Activated CD8-positive, alpha-beta memory T cell treated with anti-CD3 and anti-CD28 coated beads for 48 hours (primary cell): ENCODE measurements at regions not wholly inside any gene's neighbourhood (a gene's known extent, or its start where the extent isn't known, plus 50 kb on each side); places are given as distances from the start of the nearest gene placed in this dataset.

Experiments used
- DNase-seq, 3 experiments: peaks; one replicate each; pipeline ENCODE4 v3.0.0-alpha.2; 2020; ENCODE audit warnings: low read depth in 2 of 3, low spot score in 2 of 3

DNA sequence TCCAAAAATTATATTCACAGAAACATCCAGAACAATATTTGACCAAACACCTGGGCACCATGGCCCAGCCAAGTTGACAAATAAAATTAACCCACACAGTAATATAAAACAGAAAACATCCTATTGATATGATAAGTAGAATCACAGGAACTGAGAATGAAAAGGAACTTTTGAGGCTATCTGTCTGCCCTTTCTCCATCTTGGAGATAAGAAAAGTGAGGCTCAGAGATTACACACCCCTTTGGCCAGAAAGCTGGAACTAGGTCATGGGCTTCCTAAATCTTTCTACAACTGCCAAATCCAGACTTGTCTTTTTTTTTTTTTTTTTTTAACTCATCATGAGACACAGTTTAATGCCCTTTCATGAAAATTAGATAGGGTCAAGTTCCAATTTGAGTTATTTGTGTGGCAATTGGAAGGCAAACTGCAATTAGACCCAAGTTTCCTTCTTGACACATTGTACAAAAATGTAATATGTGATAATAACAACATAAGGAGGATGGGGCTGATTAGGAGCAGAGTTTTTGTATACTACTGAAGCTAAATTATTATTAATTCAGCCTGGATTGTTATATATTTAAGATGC is 137.2 kb downstream of the RPL22L1 start:
- no peak for DNase-seq

DNA sequence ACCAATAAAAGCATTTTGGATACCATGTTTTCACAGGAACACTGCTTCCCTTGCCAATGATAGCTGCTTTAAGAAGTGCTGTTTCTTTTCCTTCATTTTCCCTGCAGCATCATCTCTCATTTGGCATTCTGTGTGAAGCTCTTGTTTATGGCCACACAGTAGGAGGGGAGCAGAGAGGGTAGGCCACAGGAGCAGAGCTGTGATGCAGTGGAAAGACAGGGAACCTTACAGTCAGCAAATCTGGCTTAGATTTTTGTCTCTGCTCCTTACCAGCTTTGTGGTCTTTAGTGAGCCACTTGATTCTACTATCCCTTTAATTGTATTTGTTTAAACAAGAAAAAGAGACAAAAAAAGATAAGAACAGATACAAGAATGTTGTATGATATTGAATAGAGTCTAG is 138.7 kb downstream of the RPL22L1 start:
- DNase-seq: no peak

DNA sequence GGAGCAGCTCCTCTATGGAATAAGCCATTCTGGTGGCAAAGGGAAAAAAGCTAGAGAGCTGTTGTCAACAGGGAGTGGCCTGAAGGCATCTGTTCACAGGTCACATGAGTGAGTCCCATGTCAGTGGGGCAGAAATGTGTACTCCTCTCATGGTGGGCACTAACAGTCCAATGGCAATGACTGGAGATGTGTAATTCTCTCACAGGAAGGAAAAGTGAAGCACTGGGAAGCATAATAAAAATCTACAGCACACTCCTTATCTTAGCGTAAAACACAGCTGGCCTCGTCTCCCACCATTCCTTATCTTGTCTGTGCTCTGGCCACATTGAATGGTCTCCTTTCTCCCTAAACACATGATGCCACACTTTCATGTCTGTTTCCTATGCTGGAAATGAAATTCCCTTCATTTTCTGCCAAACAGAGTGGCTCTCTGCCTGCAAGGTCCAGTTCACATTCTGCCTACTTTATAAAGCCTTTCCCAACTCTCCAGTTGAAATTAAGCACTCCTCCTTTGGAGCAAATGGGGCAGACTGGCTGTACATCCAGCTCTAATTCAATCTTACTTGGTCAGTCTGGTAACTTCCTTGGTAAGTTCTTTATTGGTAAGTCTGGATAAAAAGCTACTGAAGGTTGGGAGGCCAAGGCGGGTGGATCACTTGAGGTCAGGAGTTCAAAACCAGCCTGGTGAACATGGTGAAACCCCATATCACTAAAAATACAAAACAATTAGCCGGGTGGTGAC is 139.8 kb downstream of the RPL22L1 start:
- no peak for DNase-seq

DNA sequence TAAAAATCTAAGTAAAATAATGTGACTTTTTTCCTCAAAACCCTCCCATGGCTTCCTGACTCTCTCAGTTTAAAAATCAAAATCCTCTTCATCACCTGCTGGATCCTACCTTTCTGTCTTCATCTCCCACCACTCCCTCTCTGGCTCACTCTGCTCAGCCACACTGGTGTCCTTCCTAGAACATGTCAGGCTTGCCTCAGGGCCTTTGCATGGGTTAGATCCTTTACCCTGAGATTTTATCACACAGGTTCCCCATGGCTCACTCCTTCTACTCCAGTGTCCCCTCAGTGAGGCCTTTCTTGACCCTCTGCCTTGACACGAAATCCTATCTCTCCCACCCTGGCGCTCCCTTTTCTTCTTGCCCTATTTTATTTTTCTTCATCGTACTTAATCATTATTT is 141.8 kb downstream of the RPL22L1 start:
- DNase-seq: no peak

DNA sequence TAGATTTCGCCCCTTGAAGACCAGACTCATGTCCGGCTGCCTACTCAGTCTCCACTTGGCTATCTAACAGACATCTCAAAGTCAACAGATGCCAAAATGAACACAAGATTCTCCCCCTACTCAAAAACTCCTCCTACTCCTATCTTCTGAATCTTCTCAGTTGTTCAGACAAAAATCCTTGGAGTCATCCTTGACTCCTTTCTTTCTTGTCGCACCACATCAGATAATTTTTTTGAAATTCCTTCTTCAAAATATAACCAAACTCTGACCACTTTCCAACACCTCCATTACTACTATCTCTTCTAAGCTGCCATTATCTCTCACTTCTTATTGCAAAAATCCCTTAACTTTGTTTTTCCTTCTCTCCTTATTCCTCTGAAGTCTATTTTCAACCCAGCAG is 141.9 kb upstream of the SLC7A14 start:
- DNase-seq: no peak

DNA sequence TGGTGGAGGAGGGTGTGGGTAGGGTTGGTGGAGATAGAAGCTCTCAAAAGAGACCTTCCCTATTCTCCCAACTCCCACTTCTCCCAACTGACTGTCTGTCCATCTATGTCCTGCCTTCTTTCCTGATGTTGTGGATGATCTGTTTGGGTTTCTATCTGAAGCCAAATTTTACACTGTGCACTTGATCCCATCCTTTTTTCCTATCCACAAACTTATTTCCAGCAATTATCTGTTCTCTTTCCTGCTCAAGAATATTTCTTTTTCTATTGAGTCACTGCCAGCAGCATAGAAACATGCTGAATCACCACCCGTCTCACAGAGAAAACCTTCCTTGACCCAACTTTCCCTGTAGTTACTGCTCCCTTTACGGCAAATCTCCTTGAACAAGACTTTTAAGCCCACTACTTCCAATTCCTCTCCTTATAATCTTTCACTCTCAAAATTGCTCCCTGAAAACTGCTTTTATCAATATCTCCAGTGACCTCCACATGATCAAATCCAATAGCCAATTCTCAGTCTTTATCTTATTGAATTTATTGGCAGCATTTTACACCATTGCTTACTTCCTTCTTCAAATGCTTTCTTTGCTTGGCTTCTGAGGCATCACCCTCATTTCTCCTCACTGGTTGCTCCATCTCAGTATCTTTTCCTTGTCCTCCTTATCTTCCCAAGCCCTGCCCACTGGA is 141.2 kb upstream of the SLC7A14 start:
- DNase-seq: no peak

DNA sequence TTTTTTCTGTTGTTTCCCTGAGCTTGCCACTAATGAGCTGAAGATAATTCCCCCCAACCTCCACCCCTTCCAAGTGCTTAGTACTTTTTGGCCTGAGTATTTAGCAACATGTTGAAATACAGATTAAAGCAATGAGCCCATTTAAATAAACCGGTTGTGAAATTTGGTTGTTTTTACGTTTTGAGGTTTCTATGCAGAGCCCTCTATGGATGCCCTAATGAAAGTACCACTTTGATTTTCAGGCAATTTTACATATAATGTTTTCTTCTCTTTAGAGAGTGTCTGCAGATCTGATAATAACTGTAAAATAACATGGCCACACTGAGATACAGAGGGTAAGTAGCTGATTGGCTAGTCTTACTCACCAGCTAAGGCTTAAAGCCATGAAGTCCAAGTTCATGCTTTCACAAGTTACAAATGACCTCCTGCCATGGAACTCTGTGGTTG is 139.4 kb upstream of the SLC7A14 start:
- DNase-seq: no peak

DNA sequence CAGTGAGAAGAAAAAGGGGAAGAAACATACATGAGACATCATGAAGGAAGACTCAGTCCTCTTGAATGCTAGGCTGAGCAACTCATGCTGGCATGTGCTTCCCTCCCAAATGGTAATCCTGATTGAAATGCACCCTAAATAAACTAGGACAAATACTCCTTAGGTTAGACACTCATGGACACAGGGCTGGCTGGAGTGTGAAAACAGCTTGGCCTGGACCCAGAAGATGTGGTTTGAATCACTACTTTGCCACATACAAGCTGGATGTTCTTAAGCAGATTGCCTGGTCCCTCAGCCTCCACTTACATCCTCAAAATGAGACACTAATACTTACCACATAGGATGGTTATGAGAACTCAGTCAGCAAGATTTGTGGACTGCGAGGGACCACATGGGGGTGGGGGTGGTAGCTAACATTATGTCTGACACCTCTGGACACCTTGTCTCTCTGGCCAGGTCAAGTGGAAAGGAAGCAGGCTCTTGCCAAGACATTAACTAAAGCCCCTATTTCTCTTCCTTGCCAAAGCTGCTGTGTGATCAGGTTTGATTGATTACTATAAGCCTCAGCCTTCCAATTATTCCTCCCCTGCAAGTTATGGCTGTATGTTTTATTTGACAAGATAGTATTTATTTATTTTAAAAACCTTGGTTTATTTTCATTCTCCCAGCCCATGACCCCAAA is 138.9 kb upstream of the SLC7A14 start:
- DNase-seq: no peak

DNA sequence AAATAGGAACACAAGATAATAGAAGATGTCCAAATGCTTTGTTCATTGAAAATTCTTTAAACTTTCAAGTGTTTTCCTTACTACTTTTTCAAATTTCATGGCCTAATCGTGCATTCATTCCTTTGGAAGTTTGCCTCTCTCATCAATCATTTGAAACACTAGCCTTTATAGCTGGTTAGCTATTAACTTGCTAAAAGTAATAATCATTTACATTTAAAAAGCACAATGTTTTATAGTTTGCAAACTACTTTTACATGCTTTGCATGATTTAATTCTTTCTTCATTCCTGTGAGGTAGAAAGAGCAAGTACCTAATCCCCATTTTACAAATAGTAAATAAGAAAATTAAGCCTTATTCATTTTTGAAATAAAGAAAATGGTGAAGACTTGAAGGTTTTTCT is 137.4 kb upstream of the SLC7A14 start:
- DNase-seq: no peak

DNA sequence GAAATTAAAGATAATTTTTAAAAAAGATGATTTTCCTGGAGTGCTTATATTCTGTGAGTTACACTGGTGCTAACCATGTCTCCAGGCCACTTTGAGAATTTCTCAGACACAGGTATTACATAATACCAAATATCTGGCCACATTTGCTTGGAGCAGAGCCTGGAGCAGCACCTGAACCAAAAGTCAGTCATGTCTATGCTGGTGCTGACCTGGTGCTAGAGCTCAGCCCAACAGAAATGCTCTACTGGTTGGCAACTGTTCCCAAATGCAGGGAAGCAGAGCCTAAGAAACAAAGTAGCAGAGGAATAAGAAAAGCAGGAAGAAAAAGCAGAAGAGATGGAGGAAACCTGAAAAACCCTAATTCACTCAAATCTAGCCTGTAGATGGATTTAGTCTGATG is 135.7 kb upstream of the SLC7A14 start:
- DNase-seq: no peak

DNA sequence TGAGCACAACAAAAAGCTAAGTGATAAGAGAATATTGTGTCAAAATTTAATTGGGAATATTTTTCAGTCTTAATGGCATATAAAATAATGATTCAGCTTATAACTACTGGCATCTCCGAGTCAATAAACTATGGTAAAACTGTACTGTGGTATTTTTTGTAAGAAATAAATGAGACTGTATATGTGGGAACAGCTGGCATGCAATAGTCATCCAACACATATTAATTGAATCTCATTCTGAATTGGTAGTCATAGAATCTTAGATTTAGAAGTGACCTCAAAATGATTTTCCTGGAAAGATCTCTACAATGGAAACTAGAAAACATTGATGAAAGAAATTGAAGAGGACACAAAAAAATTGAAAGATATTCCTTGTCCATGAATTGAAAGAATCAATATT is 133.4 kb upstream of the SLC7A14 start:
- DNase-seq: no peak

DNA sequence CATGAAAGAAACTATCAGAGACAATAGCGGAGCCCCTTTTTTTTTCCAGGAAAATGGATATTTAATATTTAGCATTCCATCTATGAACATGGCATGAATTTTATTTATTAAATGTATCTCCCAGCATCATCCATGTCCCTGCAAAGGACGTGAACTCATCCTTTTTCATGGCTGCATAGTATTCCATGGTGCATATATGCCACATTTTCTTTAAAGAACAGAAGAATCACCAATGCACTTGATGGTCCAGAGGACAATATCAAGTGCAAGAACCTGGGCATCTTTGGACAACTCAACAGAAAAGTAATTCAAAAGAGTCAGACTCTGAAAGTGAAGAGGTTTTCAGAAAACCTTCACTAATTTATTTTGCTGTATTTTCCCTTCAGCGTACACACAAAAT is 133.0 kb upstream of the SLC7A14 start:
- DNase-seq: no peak

DNA sequence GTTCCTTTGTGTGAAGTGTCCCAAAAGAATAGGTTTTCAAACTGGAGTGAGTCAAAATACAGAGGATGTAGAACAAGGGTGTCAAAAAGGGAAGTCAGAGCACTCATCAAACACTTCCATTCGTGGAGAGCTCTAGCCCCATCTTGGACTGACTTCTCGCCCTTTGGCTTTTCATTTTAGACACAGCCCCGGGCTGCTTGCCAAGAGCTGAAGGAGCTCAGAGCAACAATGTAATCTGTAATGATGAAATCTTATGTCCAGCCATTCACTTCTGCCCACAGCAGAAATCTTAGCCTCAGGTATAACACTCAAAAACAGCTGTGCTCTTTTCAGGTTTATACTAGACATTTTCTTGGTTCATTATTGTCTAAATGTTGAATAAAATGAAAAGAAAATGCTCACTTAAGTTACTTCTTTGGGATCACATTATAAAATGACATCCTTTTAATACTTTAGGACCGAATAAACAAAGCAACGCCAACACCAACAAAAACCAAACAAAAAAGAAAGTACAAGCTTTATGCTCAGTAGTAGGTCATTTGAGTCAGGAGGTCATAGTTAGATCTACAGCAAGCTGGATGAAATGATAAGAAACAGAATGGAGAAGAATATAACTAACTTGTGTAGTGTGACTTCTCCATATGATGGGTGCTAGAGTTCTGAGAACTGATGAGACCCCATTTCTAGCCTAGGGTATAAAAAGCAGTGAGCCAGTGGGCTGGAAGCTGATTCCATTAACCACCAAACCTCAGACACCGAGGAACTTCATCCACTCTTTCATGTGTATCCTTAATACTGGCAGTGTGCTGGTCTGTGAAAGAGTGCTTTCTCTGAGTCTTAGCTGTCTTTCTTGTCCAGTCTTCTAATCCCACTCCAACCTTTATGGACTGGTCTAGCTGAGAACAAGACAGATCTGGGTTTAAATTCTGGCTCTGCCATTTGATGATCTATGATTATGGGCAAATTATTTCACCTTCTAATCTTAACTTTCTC is 131.8 kb upstream of the SLC7A14 start:
- DNase-seq: no peak

DNA sequence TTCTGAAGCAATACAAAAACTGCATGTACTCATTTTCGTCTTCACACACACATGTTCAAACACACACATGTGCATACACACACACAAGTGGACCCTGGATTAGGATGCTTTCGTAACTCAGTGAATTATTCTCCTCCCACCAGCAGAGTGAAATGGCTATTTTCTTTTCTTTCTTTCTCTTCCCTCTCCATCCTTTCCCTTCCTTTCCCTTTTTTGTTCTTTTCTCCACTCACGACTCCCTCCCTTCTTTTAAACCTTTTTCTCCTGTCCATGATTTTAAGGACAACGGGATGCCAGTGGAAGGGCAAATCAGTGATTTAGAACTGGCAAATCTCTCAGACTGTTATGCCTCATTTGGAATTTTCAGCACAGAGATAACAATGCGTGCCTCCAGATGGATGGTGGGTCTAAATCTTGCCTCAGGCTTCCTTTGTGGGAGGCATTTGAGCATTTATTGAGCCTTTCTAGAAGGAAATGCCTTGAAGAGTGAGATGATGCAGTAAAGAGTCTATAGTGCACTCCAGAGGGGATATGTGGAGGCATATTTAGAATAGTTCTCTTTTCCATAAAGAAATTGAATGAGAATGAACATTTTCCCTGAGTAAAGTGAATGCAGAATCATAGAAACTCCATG is 130.4 kb upstream of the SLC7A14 start:
- DNase-seq: no peak

DNA sequence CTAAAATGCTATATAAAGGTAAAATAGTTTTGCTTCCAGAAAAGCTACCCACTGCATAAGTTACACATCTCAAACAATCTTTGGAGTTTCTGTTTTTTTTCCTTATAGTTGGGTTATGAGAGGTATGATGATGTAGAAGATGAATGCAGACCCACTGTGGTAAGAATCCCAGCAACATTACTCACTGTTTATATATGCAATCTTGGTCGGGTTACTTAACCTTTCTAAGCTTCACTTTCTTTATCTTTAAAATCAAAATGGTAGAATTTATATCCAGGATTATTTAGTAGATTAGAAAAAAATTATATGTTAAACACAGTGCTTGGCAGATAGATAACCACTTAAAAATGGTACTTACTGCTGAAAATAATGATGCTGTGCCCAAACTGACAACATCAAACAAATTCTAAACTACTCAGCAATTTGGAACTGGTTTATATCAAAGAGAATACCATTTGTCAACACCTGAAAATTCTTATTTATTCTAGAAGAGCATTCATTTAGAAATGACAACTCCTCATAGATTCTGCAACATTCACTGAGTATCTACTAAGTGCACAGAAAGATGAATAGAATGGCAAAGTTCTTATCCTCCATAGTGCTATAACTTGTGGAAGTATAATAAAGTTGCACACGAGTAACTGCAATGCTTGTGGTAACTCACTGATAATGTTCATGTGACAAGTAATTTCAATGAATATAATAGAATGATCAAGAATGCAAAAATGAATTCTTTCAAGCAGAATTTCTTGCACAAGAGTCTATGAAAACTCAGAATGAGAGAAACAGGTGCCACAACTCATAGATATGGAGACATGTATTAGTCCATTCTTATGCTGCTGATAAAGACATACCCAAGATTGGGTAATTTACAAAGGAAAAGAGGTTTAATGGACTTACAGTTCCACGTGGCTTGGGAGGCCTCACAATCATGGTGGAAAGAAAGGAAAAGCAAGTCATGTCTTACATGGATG is 129.0 kb upstream of the SLC7A14 start:
- DNase-seq: no peak

DNA sequence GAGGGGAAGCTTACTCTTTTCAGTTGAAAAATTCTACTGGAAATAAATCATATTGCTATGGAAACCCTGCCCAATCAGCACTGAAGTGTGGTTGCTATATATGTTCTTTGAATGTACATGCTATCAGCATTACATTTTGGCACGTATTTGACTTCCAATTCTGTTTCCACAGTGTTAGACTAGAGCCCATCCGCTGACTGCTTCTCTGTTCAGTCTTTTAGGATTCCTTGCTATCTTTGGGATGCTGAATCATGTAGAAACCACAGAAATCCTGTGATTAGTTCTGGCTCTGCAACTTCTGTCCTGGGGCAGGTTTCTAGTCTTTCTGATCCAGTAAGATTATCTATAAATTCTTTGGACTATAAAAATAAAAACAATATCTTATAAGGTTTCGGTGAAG is 128.2 kb upstream of the SLC7A14 start:
- no peak for DNase-seq

DNA sequence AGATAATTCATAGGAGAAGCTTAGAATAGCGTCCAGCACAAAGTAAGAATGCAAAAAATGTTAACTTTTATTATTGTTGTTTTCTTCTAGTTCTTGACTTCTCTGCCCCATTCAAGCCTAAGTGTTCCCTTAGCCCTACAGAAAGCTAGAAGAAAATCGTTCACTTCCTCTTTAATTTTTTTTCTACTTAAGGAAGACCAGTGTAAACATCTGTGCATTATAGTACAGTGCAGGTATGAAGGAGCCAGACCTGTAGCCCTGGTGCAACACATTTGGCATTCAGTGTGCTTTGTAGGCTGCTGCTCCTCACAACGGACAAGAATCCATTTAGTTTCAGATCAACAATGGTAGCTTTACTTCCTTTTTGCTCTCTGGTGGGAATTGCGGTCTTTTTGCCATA is 127.8 kb upstream of the SLC7A14 start:
- DNase-seq: no peak

DNA sequence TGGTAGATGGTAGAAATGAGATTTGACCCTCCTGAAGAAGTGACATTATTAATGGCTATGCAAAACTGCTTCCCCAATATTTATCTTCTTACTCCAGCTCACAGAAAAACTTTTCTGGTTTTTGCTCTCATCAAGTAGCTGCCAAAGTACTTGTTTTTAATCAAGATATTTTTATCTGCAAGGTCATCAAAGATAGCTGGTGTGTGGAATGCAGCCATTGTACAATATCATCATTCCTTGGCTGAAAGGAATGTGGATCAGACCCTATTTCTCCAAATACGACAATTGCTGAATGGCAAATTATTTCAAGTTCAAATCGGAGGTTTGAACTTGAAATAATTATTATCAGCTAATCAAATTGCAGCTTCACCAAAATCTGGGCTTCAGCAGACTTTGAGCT is 126.9 kb upstream of the SLC7A14 start:
- DNase-seq: no peak

DNA sequence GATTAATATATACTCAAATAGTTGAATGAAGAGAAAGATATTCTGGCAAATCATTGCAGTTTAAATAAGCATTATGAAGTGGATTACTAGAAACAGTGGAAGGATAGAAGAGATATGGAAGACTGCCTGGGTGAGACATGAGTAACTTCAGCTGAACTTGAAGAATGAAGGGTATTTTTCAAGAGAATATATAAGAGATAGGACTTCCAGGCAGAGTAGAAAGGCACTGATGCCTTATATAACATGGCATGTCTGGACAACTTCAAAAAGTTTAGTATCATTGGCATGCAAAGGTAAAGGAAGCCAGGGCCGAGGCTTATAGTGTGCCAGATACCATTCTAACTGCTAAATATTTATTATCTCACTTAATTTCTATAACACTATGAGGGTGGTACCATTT is 126.5 kb upstream of the SLC7A14 start:
- no peak for DNase-seq
